ENCODE measurements at regions not wholly inside any gene's neighbourhood (a gene's known extent, or its start where the extent isn't known, plus 50 kb on each side); places are given as distances from the start of the nearest gene placed in this dataset.

DNA sequence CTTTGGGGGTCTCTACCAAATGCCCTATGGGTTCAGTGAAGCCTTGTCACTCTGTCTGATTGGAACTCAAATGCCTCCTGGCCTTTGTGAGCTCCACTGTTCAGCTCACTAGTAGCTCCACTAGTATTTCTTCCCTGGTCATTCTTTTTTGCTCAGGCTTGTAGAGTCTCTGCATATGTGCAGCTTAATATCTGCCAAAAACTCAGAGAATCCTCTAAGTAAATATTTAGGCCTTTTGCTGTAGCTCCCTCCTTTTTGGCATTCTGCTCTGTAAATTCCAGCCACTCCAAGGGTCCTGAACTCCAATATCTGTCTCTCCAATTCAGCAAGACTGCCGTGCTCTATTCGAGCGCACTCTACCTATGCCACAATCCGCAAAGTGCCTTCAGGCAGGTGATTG is 146.5 kb downstream of the MAIP1 start:
- Histone ChIP-seq H3K4me3 (replicated peaks; ENCODE audit: insufficient read depth, low read length) (no peak overlapping the region), H3K27ac (replicated peaks) (no peak overlapping the region), H3K27me3 (ENCODE audit: insufficient read depth, poor library complexity, severe bottlenecking) (no peaks in the 10 kb centered on the region)
- no peak for DNase-seq (ENCODE audit: low read depth in 1 of 2, low spot score in 1 of 2)
- TF ChIP-seq GABPA (IDR thresholded peaks at IDR 0.05; ENCODE audit: low read depth): no peak
- TF ChIP-seq, protein P1, sequence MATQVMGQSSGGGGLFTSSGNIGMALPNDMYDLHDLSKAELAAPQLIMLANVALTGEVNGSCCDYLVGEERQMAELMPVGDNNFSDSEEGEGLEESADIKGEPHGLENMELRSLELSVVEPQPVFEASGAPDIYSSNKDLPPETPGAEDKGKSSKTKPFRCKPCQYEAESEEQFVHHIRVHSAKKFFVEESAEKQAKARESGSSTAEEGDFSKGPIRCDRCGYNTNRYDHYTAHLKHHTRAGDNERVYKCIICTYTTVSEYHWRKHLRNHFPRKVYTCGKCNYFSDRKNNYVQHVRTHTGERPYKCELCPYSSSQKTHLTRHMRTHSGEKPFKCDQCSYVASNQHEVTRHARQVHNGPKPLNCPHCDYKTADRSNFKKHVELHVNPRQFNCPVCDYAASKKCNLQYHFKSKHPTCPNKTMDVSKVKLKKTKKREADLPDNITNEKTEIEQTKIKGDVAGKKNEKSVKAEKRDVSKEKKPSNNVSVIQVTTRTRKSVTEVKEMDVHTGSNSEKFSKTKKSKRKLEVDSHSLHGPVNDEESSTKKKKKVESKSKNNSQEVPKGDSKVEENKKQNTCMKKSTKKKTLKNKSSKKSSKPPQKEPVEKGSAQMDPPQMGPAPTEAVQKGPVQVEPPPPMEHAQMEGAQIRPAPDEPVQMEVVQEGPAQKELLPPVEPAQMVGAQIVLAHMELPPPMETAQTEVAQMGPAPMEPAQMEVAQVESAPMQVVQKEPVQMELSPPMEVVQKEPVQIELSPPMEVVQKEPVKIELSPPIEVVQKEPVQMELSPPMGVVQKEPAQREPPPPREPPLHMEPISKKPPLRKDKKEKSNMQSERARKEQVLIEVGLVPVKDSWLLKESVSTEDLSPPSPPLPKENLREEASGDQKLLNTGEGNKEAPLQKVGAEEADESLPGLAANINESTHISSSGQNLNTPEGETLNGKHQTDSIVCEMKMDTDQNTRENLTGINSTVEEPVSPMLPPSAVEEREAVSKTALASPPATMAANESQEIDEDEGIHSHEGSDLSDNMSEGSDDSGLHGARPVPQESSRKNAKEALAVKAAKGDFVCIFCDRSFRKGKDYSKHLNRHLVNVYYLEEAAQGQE (IDR thresholded peaks at IDR 0.05; ENCODE audit: insufficient replicate concordance, low read depth): no peak
- no peak for TF ChIP-seq SPI1 (IDR thresholded peaks at IDR 0.05; ENCODE audit: borderline replicate concordance, low read depth)
- TF ChIP-seq POLR2AphosphoS5 (IDR thresholded peaks at IDR 0.05; ENCODE audit: low read depth): no peak
- TF ChIP-seq, protein P2, sequence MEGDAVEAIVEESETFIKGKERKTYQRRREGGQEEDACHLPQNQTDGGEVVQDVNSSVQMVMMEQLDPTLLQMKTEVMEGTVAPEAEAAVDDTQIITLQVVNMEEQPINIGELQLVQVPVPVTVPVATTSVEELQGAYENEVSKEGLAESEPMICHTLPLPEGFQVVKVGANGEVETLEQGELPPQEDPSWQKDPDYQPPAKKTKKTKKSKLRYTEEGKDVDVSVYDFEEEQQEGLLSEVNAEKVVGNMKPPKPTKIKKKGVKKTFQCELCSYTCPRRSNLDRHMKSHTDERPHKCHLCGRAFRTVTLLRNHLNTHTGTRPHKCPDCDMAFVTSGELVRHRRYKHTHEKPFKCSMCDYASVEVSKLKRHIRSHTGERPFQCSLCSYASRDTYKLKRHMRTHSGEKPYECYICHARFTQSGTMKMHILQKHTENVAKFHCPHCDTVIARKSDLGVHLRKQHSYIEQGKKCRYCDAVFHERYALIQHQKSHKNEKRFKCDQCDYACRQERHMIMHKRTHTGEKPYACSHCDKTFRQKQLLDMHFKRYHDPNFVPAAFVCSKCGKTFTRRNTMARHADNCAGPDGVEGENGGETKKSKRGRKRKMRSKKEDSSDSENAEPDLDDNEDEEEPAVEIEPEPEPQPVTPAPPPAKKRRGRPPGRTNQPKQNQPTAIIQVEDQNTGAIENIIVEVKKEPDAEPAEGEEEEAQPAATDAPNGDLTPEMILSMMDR (IDR thresholded peaks at IDR 0.05; ENCODE audit: insufficient read depth, low read length): no peak

DNA sequence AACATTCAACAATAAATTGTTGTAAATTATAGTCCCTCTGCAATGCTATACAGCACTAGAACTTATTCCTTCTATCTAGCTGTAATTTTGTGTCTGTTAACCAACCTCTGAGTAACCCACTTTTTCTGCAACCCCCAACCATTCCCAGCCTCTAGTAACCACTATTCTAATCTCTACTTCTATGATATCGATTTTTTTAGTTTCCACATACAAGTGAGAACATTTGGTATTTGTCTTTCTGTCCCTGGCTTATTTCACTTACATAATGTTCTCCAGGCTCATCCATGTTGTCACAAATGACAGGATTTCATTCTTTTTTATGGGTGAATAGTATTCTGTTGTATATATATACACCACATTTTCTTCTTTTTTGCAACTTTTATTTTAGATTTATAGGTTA is 147.6 kb downstream of the MAIP1 start:
- no peak overlapping the region for H3K4me3 ChIP-seq (replicated peaks; ENCODE audit: insufficient read depth, low read length)
- H3K27ac ChIP-seq (replicated peaks): no peak overlapping the region
- DNase-seq (ENCODE audit: low read depth in 1 of 2, low spot score in 1 of 2): no peak
- no peaks in the 10 kb centered on the region for H3K27me3 ChIP-seq (ENCODE audit: insufficient read depth, poor library complexity, severe bottlenecking)
- no peak for TF ChIP-seq POLR2AphosphoS5 (IDR thresholded peaks at IDR 0.05; ENCODE audit: low read depth)
- TF ChIP-seq, protein P1 (IDR thresholded peaks at IDR 0.05; ENCODE audit: insufficient replicate concordance, low read depth): no peak
- TF ChIP-seq SPI1 (IDR thresholded peaks at IDR 0.05; ENCODE audit: borderline replicate concordance, low read depth): no peak
- TF ChIP-seq, protein P2 (IDR thresholded peaks at IDR 0.05; ENCODE audit: insufficient read depth, low read length): no peak
- TF ChIP-seq GABPA (IDR thresholded peaks at IDR 0.05; ENCODE audit: low read depth): no peak

DNA sequence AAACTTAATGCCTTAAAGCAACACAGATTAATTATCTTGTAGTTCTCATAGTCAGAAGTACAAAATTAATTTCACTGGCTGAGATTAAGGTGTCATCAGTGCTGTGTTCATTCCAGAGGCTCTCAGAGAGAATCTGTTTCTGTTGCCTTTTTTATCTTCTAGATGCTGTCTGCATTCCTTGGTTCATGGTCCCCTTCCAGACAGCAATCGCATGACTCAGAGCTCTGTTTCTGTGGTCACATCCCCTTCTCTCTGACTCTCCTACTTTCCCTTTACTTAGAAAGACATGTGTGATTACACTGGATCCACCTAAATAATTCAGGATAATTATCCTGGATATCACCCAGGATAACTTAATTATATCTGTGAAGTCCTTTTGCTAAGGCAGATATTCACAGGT is 148.6 kb downstream of the MAIP1 start:
- DNase-seq (ENCODE audit: low read depth in 1 of 2, low spot score in 1 of 2): no peak
- H3K4me3 ChIP-seq (replicated peaks; ENCODE audit: insufficient read depth, low read length): no peak overlapping the region
- no peaks in the 10 kb centered on the region for H3K27me3 ChIP-seq (ENCODE audit: insufficient read depth, poor library complexity, severe bottlenecking)
- TF ChIP-seq, protein P1 (IDR thresholded peaks at IDR 0.05; ENCODE audit: insufficient replicate concordance, low read depth): no peak
- no peak for TF ChIP-seq SPI1 (IDR thresholded peaks at IDR 0.05; ENCODE audit: borderline replicate concordance, low read depth)
- TF ChIP-seq, protein P2 (IDR thresholded peaks at IDR 0.05; ENCODE audit: insufficient read depth, low read length): no peak
- no peak overlapping the region for H3K27ac ChIP-seq (replicated peaks)

Measured in HL-60 (cell line).